Keratinocyte (primary cell): ENCODE measurements at regions not wholly inside any gene's neighbourhood (a gene's known extent, or its start where the extent isn't known, plus 50 kb on each side); places are given as distances from the start of the nearest gene placed in this dataset.

Experiments
- DNase-seq: peaks from one replicate; pipeline ENCODE4 v3.0.0-alpha.2; 2011; ENCODE audit warnings: low read depth, missing footprints, low spot score
- FAIRE-seq: peaks from 2 replicates; lab custom pipeline; 2011; peaks lifted over from hg19 to GRCh38; lab: Jason Lieb, UNC
- H2AFZ ChIP-seq: 2 replicates; pipeline ENCODE4 v1.6.0; 2012; ENCODE audit warnings: low read length, control low read depth, inconsistent platforms; ENCODE audit not compliant: control insufficient read depth
- H3K27ac ChIP-seq: 2 replicates; pipeline ENCODE4 v1.5.1; 2011; ENCODE audit warnings: low read length; ENCODE audit not compliant: control insufficient read depth, insufficient read depth
- H3K27me3 ChIP-seq: 3 replicates; pipeline ENCODE4 v1.6.0; 2011; ENCODE audit warnings: low read length; ENCODE audit not compliant: control insufficient read depth, insufficient read depth; ENCODE audit errors: extremely low read depth
- H3K36me3 ChIP-seq, 2 experiments: 2 replicates in 1 of 2; 3 replicates in 1 of 2; pipeline ENCODE4 v1.5.1; 2011; ENCODE audit warnings: low read length in 2 of 2, mild to moderate bottlenecking in 1 of 2; ENCODE audit not compliant: control insufficient read depth in 2 of 2, insufficient read depth in 2 of 2; ENCODE audit errors: extremely low read depth in 1 of 2
- H3K4me1 ChIP-seq: 3 replicates; pipeline ENCODE4 v1.5.1; 2011; ENCODE audit warnings: low read length; ENCODE audit not compliant: control insufficient read depth, insufficient read depth; ENCODE audit errors: extremely low read depth
- H3K4me2 ChIP-seq: 3 replicates; pipeline ENCODE4 v1.6.0; 2011; ENCODE audit warnings: low read depth, low read length; ENCODE audit not compliant: control insufficient read depth, insufficient read depth; ENCODE audit errors: extremely low read depth
- H3K4me3 ChIP-seq, 3 experiments: fragments of 200-600 bp in 1 of 3; sonication (generic) in 1 of 3; 2 replicates in 2 of 3; 3 replicates in 1 of 3; pipeline ENCODE4 v1.5.1; 2011 to 2016; ENCODE audit warnings: low read length in 3 of 3, mild to moderate bottlenecking in 3 of 3, control low read depth in 2 of 3, inconsistent platforms in 1 of 3, low read depth in 1 of 3, mixed read lengths in 1 of 3, mixed run types in 1 of 3, moderate library complexity in 1 of 3; ENCODE audit not compliant: control insufficient read depth in 2 of 3, insufficient read depth in 2 of 3; ENCODE audit errors: extremely low read depth in 1 of 3
- H3K79me2 ChIP-seq: 2 replicates; pipeline ENCODE4 v1.6.0; 2012; ENCODE audit warnings: low read length; ENCODE audit not compliant: control insufficient read depth, insufficient read depth
- H3K9ac ChIP-seq: 3 replicates; pipeline ENCODE4 v1.6.0; 2011; ENCODE audit warnings: low read length; ENCODE audit not compliant: control insufficient read depth, insufficient read depth; ENCODE audit errors: extremely low read depth
- H3K9me1 ChIP-seq: 3 replicates; pipeline ENCODE4 v1.6.0; 2011; ENCODE audit warnings: low read length; ENCODE audit not compliant: control insufficient read depth, insufficient read depth; ENCODE audit errors: extremely low read depth
- H3K9me3 ChIP-seq: 2 replicates; pipeline ENCODE4 v1.5.1; 2012; ENCODE audit warnings: low read depth, low read length; ENCODE audit not compliant: control insufficient read depth
- H4K20me1 ChIP-seq: 3 replicates; pipeline ENCODE4 v1.6.0; 2011; ENCODE audit warnings: low read length; ENCODE audit not compliant: control insufficient read depth, insufficient read depth; ENCODE audit errors: extremely low read depth
- EZH2 ChIP-seq: IDR thresholded peaks from one replicate; pipeline ENCODE4 v1.6.1; 2012; ENCODE audit warnings: inconsistent platforms, mild to moderate bottlenecking, low read length, moderate library complexity
- dilution Hi-C: fragments of 300-500 bp; cut with MboI; formaldehyde crosslinking; loops from one replicate; pipeline ENCODE4 v1.7.0; 2020; ENCODE audit warnings: low sequenced_read_pairs; ENCODE audit not compliant: extremely low pct_ligation_motif_present
- TF ChIP-seq, protein P1 (sequence below), 3 experiments: IDR thresholded peaks in 1 of 3; conservative IDR thresholded peaks in 1 of 3; optimal IDR thresholded peaks in 1 of 3; 2 replicates in 2 of 3; 3 replicates in 1 of 3; pipeline versions ENCODE3 to v1.5.1; 2011; ENCODE audit warnings: low read length in 3 of 3, mild to moderate bottlenecking in 3 of 3, moderate library complexity in 2 of 3, control low read depth in 1 of 3, inconsistent platforms in 1 of 3; ENCODE audit not compliant: insufficient read depth in 2 of 3; ENCODE audit errors: extremely low read depth in 1 of 3

DNA sequence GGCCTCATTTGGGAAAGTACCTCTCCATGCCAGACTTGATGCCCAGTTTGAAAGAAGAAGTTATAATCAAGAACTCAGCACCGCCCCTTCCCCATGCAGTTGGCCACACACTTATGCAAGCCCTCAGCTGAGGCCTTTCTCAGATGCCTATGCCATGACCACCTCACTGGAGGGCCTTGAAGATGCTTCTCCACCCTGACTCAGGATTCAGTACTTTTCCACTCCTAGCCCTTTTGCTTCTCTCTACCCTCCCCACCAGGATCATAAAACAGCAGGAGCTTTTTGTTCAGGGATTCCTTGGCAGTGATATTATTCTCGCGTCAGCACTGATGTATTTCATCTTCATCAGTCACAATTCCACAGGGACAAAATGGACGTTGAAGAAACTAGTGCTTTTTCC, 313.5 kb downstream of the PYDC2 start:
- H4K20me1 ChIP-seq = no peaks in the 10 kb centered on the region
- no peaks in the 10 kb centered on the region for H3K27me3 ChIP-seq
- FAIRE-seq (peak; percentile 9), DNase-seq (no peak)
- no peak for TF ChIP-seq EZH2
- TF ChIP-seq, protein P1, sequence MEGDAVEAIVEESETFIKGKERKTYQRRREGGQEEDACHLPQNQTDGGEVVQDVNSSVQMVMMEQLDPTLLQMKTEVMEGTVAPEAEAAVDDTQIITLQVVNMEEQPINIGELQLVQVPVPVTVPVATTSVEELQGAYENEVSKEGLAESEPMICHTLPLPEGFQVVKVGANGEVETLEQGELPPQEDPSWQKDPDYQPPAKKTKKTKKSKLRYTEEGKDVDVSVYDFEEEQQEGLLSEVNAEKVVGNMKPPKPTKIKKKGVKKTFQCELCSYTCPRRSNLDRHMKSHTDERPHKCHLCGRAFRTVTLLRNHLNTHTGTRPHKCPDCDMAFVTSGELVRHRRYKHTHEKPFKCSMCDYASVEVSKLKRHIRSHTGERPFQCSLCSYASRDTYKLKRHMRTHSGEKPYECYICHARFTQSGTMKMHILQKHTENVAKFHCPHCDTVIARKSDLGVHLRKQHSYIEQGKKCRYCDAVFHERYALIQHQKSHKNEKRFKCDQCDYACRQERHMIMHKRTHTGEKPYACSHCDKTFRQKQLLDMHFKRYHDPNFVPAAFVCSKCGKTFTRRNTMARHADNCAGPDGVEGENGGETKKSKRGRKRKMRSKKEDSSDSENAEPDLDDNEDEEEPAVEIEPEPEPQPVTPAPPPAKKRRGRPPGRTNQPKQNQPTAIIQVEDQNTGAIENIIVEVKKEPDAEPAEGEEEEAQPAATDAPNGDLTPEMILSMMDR (optimal IDR thresholded peaks at IDR 0.05 in 1 of 3, IDR thresholded peaks at IDR 0.05 in 1 of 3, conservative IDR thresholded peaks at IDR 0.05 in 1 of 3; ENCODE audit: extremely low read depth in 1 of 3, insufficient read depth in 2 of 3, low read length in 3 of 3) = no peak
- H3K9ac ChIP-seq = no peak overlapping the region
- H3K27ac ChIP-seq = peak overlapping the region; percentile 68
- H3K9me1 ChIP-seq = no peaks in the 10 kb centered on the region
- dilution Hi-C loops = no loop called here
- no peak overlapping the region for H3K4me2 ChIP-seq
- H3K4me1 ChIP-seq = peaks cover 19% of the 10 kb centered on the region
- no peak overlapping the region for H3K4me3 ChIP-seq
- H2AFZ ChIP-seq = peak overlapping the region; percentile 58
- no peaks in the 10 kb centered on the region for H3K9me3 ChIP-seq
- no peaks in the 10 kb centered on the region for H3K79me2 ChIP-seq
- no peaks in the 10 kb centered on the region for H3K36me3 ChIP-seq

DNA sequence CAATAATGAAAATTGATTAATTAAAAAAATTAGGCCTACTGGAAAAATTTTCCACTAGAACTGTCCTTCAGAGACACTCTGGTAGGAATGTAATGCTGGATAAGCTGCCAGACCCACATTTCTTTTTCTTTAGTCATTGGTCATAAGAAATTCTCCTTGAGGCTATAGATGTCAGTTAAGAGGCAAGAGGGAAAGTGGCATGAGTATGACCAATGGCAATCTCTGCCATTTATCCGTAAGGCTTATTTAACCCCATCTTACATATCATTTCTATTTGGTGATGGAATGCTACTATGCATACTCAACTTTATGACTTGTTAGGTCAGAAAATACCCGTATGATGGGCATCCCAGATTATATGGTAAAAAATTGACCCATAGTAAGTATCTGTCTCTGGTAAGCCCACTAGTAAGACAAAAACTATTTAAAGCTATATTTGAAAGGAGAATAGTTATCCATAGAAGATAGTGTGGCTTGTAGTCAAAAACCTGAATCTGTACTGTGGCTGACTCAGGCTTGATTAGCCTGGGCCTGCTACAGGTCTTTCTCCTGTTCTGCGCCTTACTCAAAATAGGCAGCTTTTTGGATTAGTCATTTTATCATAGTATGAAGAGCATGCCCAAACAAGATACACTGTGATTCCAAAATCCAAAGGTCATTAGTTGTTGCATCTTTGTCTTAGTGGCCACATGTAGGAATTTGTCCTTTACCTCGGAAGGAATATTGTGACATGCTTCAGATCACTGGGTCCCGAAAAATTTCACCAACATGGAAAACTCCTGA, 314.7 kb downstream of the PYDC2 start:
- peak; percentile 86 for FAIRE-seq
- Histone ChIP-seq H4K20me1 (no peaks in the 10 kb centered on the region), H3K4me1 (peaks cover 19% of the 10 kb centered on the region), H3K36me3 (no peaks in the 10 kb centered on the region), H3K9me3 (no peaks in the 10 kb centered on the region), H3K4me2 (peak overlapping the region; percentile 38), H3K9me1 (no peaks in the 10 kb centered on the region), H2AFZ (no peak overlapping the region), H3K4me3 (no peak overlapping the region), H3K79me2 (no peaks in the 10 kb centered on the region), H3K27me3 (no peaks in the 10 kb centered on the region), H3K9ac (no peak overlapping the region), H3K27ac (peak overlapping the region; percentile 68)
- dilution Hi-C loops = no loop called here
- DNase-seq = no peak
- TF ChIP-seq EZH2 = no peak
- TF ChIP-seq, protein P1 (optimal IDR thresholded peaks at IDR 0.05 in 1 of 3, IDR thresholded peaks at IDR 0.05 in 1 of 3, conservative IDR thresholded peaks at IDR 0.05 in 1 of 3; ENCODE audit: extremely low read depth in 1 of 3, insufficient read depth in 2 of 3, low read length in 3 of 3) = no peak
